Adrenal gland (tissue), 9 donors: ENCODE measurements at regions not wholly inside any gene's neighbourhood (a gene's known extent, or its start where the extent isn't known, plus 50 kb on each side); places are given as distances from the start of the nearest gene placed in this dataset.
"Not testable (repeated sequence)": the region's sequence is repeated elsewhere in the genome, so short reads cannot be mapped to it uniquely, and the experiment has no call there.

Source experiments
- DNase-seq, 7 donors: peaks; one replicate each; pipeline ENCODE4 v3.0.0-alpha.2; 2019 to 2020
- H3K27ac ChIP-seq, 5 donors: fragments of 200-600 bp; sonication (generic) in 4 of 5; 1 replicate in 3 of 5; 2 replicates in 2 of 5; pipeline versions ENCODE4 v1.5.1 to v1.8.0; 2016 to 2020; ENCODE audit warnings: mild to moderate bottlenecking in 1 of 5
- H3K27me3 ChIP-seq: fragments of 200-600 bp; 2 replicates; pipeline ENCODE4 v1.8.0; 2021
- H3K36me3 ChIP-seq, 2 donors: fragments of 200-600 bp; replicated peaks in 1 of 2; 1 replicate in 1 of 2; 2 replicates in 1 of 2; pipeline versions ENCODE4 v1.5.1 to v1.8.0; 2018 to 2022
- H3K4me1 ChIP-seq, 2 donors: fragments of 200-600 bp; replicated peaks in 1 of 2; 1 replicate in 1 of 2; 2 replicates in 1 of 2; pipeline versions ENCODE4 v1.5.1 to v1.8.0; 2018 to 2021
- H3K4me3 ChIP-seq, 4 donors: fragments of 200-600 bp; sonication (generic) in 3 of 4; one replicate each; pipeline ENCODE4 v1.5.1; 2016 to 2018
- H3K9me3 ChIP-seq, 3 donors: fragments of 200-600 bp; sonication (generic) in 1 of 3; replicated peaks in 1 of 3; 1 replicate in 2 of 3; 2 replicates in 1 of 3; pipeline versions ENCODE4 v1.5.1 to v1.8.0; 2016 to 2021
- POLR2A ChIP-seq, 2 donors: fragments of 450-650 bp; IDR thresholded peaks; one replicate each; pipeline ENCODE4 v1.6.1; 2017; ENCODE audit warnings: antibody characterized with exemption in 2 of 2, mild to moderate bottlenecking in 2 of 2, moderate library complexity in 1 of 2
- WGBS, 4 donors: extraction: QIAGEN DNeasy Blood & Tissue Kit in 2 of 4; methylation state at CpG; one replicate each; pipeline versions ENCODE4 v1.1.5 to v1.1.7; 2013 to 2017; 5-methylcytosine and 5-hydroxymethylcytosine counted together
- intact Hi-C, 2 donors: fragments of 100-400 bp; cut with DNase I; formaldehyde crosslinking; loops; one replicate each; pipeline versions ENCODE4 v1.14.1 to v1.15.0; 2022 to 2023
- TF ChIP-seq, protein P1 (sequence below), 6 experiments: fragments of 450-650 bp in 4 of 6; fragments of 200-600 bp in 2 of 6; sonication (generic) in 1 of 6; IDR thresholded peaks; 1 replicate in 5 of 6; 2 replicates in 1 of 6; pipeline versions ENCODE4 v1.5.1 to v1.8.0; 2016 to 2021; ENCODE audit warnings: antibody characterized with exemption in 6 of 6, mild to moderate bottlenecking in 2 of 6, moderate library complexity in 1 of 6
- donor health status: healthy with polysubstance abuse.
- donor health status: Bipolar disorder and iron deficiency.
- donor health status: DM: yes; HTN: yes; CAD: no.
- donor health status: DM: no; HTN: no; CAD: no.
- donor health status: DM: no; HTN: no; CAD: no.

DNA sequence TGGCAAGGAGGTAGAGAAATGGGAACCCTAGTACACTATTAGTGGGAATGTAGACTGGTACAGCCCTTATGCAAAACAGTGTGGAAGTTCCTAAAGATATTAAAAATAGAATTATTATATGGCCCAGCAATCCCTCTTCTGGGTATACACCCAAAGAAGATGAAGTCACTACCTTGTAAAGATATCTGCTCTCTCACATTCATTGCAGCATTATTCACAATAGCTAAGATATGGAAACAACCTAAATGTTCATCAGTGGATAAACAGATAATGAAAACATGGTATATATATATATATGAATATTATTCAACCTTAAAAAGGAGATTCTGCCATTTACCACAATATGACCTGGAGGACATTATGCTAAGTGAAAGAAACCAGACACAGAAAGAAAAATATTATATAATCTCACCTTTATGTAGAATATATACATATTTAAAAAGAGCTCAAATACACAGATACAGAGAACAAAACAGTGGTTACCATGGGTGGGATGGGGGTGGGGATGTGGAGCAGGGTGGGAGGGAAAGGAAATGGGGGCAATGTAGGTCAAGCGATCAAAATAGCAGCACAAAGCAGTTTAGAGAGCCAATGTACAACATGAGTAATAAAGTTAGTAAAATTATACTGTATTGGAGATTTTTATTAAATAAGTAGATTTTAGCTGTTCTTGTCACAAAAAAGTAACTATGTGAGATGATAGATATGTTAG, 138.6 kb downstream of the SPRY1 start:
- TF ChIP-seq, protein P1, sequence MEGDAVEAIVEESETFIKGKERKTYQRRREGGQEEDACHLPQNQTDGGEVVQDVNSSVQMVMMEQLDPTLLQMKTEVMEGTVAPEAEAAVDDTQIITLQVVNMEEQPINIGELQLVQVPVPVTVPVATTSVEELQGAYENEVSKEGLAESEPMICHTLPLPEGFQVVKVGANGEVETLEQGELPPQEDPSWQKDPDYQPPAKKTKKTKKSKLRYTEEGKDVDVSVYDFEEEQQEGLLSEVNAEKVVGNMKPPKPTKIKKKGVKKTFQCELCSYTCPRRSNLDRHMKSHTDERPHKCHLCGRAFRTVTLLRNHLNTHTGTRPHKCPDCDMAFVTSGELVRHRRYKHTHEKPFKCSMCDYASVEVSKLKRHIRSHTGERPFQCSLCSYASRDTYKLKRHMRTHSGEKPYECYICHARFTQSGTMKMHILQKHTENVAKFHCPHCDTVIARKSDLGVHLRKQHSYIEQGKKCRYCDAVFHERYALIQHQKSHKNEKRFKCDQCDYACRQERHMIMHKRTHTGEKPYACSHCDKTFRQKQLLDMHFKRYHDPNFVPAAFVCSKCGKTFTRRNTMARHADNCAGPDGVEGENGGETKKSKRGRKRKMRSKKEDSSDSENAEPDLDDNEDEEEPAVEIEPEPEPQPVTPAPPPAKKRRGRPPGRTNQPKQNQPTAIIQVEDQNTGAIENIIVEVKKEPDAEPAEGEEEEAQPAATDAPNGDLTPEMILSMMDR (IDR thresholded peaks at IDR 0.05): no peak
- no peak for TF ChIP-seq POLR2A (IDR thresholded peaks at IDR 0.05)
- H3K36me3 ChIP-seq: no peaks in the 10 kb centered on the region
- H3K9me3 ChIP-seq: no peaks in the 10 kb centered on the region
- peaks cover 0 to 5% of the 10 kb centered on the region in 2 donors for H3K4me1 ChIP-seq
- intact Hi-C loops: no loop called here
- H3K4me3 ChIP-seq: no peak overlapping the region
- no peak overlapping the region for H3K27ac ChIP-seq
- WGBS, 4 donors: 70 to 94% (median 79%) methylated on average over 1 of the region's 1 CpG
- DNase-seq: no peak
- H3K27me3 ChIP-seq: no peaks in the 10 kb centered on the region

DNA sequence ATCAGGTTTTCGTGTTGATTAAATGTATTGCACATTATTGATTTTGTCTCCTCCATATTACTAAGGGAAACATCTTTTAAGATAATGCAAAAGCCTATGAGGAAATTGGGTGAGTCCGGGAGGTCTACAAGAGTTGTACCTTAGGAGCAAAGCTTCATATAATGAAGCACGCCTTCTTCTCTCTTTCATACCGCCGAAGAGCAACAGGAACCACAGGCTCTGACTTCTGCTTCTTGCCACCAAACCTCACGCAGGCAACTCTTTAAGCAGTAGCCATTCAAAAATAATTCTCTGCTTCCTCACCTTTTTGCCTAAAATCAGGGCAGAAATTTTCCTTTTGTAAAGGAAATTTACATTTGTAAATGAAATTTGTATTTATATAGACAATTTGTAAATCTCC, 139.6 kb downstream of the SPRY1 start:
- 65 to 79% (median 71%) methylated on average over 6 of the region's 6 CpGs for WGBS, 4 donors
- Histone ChIP-seq H3K9me3 (no peaks in the 10 kb centered on the region), H3K27me3 (no peaks in the 10 kb centered on the region), H3K4me1 (peaks cover 0 to 5% of the 10 kb centered on the region in 2 donors), H3K4me3 (no peak overlapping the region), H3K36me3 (no peaks in the 10 kb centered on the region), H3K27ac (no peak overlapping the region)
- no peak for DNase-seq
- TF ChIP-seq, protein P1 (IDR thresholded peaks at IDR 0.05): no peak
- no peak for TF ChIP-seq POLR2A (IDR thresholded peaks at IDR 0.05)
- intact Hi-C loops: no loop called here

DNA sequence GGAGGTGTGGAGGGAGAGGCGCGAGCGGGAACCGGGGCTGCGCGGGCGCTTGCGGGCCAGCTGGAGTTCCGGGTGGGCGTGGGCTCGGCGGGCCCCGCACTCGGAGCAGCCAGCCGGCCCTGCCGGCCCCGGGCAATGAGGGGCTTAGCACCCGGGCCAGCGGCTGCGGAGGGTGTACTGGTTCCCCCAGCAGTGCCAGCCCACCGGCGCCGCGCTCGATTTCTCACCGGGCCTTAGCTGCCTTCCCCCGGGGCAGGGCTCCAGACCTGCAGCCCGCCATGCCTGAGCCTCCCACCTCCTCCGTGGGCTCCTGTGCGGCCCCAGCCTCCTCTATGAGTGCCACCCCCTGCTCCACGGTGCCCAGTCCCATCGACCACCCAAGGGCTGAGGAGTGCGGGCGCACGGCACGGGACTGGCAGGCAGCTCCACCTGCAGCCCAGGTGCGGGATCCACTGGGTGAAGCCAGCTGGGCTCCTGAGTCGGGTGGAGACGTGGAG, 141.4 kb downstream of the SPRY1 start:
- DNase-seq, H3K4me1 ChIP-seq, H3K36me3 ChIP-seq, intact Hi-C loops, H3K9me3 ChIP-seq, H3K27me3 ChIP-seq, H3K27ac ChIP-seq, H3K4me3 ChIP-seq: not testable (repeated sequence)
- 92 to 100% (median 96%) methylated on average over 2 to 39 of the region's 39 CpGs for whole genome bisulfite sequencing, 4 donors

DNA sequence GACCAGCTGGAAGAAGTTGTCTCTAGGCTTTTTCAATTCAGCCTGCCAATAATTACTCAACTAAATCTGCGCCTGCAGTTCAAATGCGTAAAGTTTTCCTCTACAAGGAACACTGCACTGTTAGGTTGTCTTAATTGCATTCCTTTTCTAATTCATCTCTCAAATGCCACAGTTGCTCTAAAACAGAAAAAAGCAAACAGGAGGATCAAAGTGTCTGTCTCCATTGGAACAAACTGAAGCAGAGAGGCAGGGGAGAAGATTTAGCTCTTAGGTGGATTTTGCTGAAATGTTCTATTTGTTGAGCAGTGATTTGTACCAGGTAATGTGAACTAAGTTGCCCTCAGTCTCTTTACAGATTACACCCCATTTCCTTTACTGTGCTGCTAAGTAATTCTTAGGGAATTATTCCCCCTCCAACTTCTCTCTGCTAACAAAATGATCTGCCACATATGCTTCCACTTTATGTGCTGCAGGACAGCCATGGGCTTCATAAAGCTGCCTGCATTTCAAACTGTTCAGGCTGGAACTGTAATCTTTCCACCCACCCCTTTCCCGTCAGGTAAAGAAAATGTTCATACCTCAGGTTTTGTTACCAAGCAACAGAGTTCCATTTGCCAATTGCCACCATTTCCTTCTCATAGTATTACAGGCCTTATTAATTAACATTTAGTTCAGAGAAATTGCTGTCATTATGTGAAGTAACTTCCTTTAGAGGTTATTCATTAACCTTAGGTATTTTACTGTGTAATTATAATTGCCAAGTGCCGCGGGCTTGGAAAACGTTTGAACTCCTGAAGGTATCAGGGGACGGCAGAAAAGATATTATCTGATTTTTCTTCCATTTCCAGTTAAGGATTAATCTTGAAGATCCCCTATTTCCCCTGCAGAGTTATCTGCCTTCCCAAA, 149.3 kb downstream of the SPRY1 start:
- intact Hi-C loops: no loop called here
- Histone ChIP-seq H3K4me1 (no peaks in the 10 kb centered on the region), H3K27me3 (no peaks in the 10 kb centered on the region), H3K9me3 (no peaks in the 10 kb centered on the region), H3K27ac (no peak overlapping the region), H3K36me3 (no peaks in the 10 kb centered on the region), H3K4me3 (no peak overlapping the region)
- no peak for DNase-seq
- no peak for TF ChIP-seq POLR2A (IDR thresholded peaks at IDR 0.05)
- TF ChIP-seq, protein P1 (IDR thresholded peaks at IDR 0.05): no peak
- WGBS, 4 donors: 67 to 74% (median 69%) methylated on average over 7 of the region's 7 CpGs
